SK-N-SH (cell line): ENCODE measurements at regions not wholly inside any gene's neighbourhood (a gene's known extent, or its start where the extent isn't known, plus 50 kb on each side); places are given as distances from the start of the nearest gene placed in this dataset.

Source experiments
- EP300 ChIP-seq, 2 experiments: IDR thresholded peaks; 2 replicates each; pipeline versions ENCODE4 v1.4.0 to v1.6.1; 2012; ENCODE audit warnings: borderline replicate concordance in 1 of 2, low read depth in 1 of 2, low read length in 1 of 2
- MXI1 ChIP-seq: IDR thresholded peaks from 2 replicates; pipeline ENCODE4 v1.6.1; 2012; ENCODE audit warnings: mild to moderate bottlenecking, low read depth, low read length, improper control_type of control experiment
- POLR2AphosphoS5 ChIP-seq: IDR thresholded peaks from 2 replicates; pipeline ENCODE4 v1.6.1; 2012; ENCODE audit warnings: low read depth, low read length
- TF ChIP-seq, protein P1 (sequence below): fragments of 200-600 bp; sonication (generic); IDR thresholded peaks from 2 replicates; pipeline ENCODE4 v1.6.1; 2017; ENCODE audit warnings: antibody characterized with exemption, mild to moderate bottlenecking, moderate library complexity

DNA sequence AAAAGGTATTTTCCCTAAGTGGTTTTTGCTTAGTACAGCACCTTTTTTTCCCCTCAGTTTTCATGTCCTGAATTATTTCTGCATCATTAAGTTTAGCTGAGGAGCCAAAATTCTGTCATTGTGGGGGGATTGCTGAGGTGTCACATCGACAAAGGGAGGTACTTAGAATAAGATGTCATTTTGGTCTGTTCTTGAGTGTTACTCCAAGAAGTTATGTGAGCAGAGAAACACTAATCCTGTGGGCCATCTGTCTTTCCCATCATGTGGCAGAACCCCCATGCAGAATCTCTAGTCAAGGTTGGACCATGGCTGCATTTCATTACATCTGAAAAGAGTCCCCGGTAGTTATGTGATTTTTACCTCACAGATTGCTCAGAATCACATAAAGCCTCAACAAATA lies 167.8 kb upstream of the CENPW start:
- TF ChIP-seq POLR2AphosphoS5, result no peak
- TF ChIP-seq, protein P1, sequence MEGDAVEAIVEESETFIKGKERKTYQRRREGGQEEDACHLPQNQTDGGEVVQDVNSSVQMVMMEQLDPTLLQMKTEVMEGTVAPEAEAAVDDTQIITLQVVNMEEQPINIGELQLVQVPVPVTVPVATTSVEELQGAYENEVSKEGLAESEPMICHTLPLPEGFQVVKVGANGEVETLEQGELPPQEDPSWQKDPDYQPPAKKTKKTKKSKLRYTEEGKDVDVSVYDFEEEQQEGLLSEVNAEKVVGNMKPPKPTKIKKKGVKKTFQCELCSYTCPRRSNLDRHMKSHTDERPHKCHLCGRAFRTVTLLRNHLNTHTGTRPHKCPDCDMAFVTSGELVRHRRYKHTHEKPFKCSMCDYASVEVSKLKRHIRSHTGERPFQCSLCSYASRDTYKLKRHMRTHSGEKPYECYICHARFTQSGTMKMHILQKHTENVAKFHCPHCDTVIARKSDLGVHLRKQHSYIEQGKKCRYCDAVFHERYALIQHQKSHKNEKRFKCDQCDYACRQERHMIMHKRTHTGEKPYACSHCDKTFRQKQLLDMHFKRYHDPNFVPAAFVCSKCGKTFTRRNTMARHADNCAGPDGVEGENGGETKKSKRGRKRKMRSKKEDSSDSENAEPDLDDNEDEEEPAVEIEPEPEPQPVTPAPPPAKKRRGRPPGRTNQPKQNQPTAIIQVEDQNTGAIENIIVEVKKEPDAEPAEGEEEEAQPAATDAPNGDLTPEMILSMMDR, result no peak
- no peak for TF ChIP-seq MXI1
- TF ChIP-seq EP300 (IDR thresholded peaks at IDR 0.05; ENCODE audit: borderline replicate concordance in 1 of 2, low read depth in 1 of 2, low read length in 1 of 2), result no peak
